ENCODE measurements at regions not wholly inside any gene's neighbourhood (a gene's known extent, or its start where the extent isn't known, plus 50 kb on each side); places are given as distances from the start of the nearest gene placed in this dataset.
"Not testable (repeated sequence)": the region's sequence is repeated elsewhere in the genome, so short reads cannot be mapped to it uniquely, and the experiment has no call there.

GRCh38 chr6:21914121-21914973 is 320.8 kb downstream of the SOX4 start:
- peak in 1 of 56 donors; percentile 1 for DNase-seq

GRCh38 chr6:21915707-21916260 is 322.2 kb downstream of the SOX4 start:
- peak in 10 of 56 donors; percentile 1 to 26 (median 5) for DNase-seq

- no peak for DNase-seq
Measured at GRCh38 chr6:21918041-21918440, 324.5 kb downstream of the SOX4 start.

GRCh38 chr6:21918666-21919065 is 325.1 kb downstream of the SOX4 start:
- no peak for DNase-seq

- DNase-seq: no peak
Measured at GRCh38 chr6:21922086-21922485, 328.5 kb downstream of the SOX4 start.

- DNase-seq: no peak
Measured at GRCh38 chr6:21924002-21924401, 330.5 kb downstream of the SOX4 start.

GRCh38 chr6:21928827-21929226 is 335.3 kb downstream of the SOX4 start:
- no peak for DNase-seq

- DNase-seq: no peak
Measured at GRCh38 chr6:21931641-21932335, 338.2 kb downstream of the SOX4 start.

GRCh38 chr6:21933351-21933750 is 339.8 kb downstream of the SOX4 start:
- DNase-seq: no peak

- DNase-seq: no peak
Measured at GRCh38 chr6:21935142-21935541, 341.6 kb downstream of the SOX4 start.

GRCh38 chr6:21935561-21936028 is 342.0 kb downstream of the SOX4 start:
- DNase-seq: peak in 4 of 56 donors; percentile 0 to 5 (median 2)

GRCh38 chr6:21937466-21937865 is 343.9 kb downstream of the SOX4 start:
- no peak for DNase-seq

- not testable (repeated sequence) for DNase-seq
Measured at GRCh38 chr6:21939066-21939465, 345.5 kb downstream of the SOX4 start.

GRCh38 chr6:21941926-21942325 is 348.4 kb downstream of the SOX4 start:
- DNase-seq: no peak

GRCh38 chr6:21942897-21943296 is 349.3 kb downstream of the SOX4 start:
- DNase-seq: no peak

GRCh38 chr6:21946298-21946783 is 350.5 kb downstream of the PRL start:
- no peak for DNase-seq

- DNase-seq: not testable (repeated sequence)
Measured at GRCh38 chr6:21947227-21947626, 349.6 kb downstream of the PRL start.

GRCh38 chr6:21947731-21948386 is 349.0 kb downstream of the PRL start:
- DNase-seq: no peak

GRCh38 chr6:21949211-21949801 is 347.5 kb downstream of the PRL start:
- DNase-seq: no peak

- DNase-seq: no peak
Measured at GRCh38 chr6:21952367-21952766, 344.5 kb downstream of the PRL start.

Data from nucleus accumbens (tissue), 56 donors.